ENCODE measurements at regions not wholly inside any gene's neighbourhood (a gene's known extent, or its start where the extent isn't known, plus 50 kb on each side); places are given as distances from the start of the nearest gene placed in this dataset.
"Not testable (repeated sequence)": the region's sequence is repeated elsewhere in the genome, so short reads cannot be mapped to it uniquely, and the experiment has no call there.

DNA sequence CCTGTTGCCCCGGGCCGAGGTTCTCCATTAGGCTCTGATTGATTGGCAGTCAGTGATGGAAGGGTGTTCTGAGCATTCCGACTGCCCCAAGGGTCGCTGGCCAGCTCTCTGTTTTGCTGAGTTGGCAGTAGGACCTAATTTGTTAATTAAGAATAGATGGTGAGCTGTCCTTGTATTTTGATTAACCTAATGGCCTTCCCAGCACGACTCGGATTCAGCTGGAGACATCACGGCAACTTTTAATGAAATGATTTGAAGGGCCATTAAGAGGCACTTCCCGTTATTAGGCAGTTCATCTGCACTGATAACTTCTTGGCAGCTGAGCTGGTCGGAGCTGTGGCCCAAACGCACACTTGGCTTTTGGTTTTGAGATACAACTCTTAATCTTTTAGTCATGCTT lies 74.2 kb downstream of the HAPSTR1 start:
- H3K9me3 ChIP-seq (replicated peaks; ENCODE audit: control insufficient read depth, insufficient read depth, low read length) = no peaks in the 10 kb centered on the region
- dilution Hi-C loops (cut with MboI; ENCODE audit: extremely low pct_ligation_motif_present, low sequenced_read_pairs) (no loop called here), intact Hi-C loops (cut with micrococcal nuclease) (no loop called here)
- ChIA-PET POLR2A (no interaction called here), CTCF (interaction anchor here (1.3 kb wide), 1 partner anchor 482 kb away, joined by 3 read pairs; no protein-coding TSS in a partner anchor)
- DNase-seq (ENCODE audit: low read depth, low spot score) = no peak
- no peaks in the 10 kb centered on the region for H3K36me3 ChIP-seq (ENCODE audit: control insufficient read depth in 2 of 2, extremely low read depth in 1 of 2, insufficient read depth in 2 of 2, low read length in 2 of 2)
- no peaks in the 10 kb centered on the region for H3K79me2 ChIP-seq (ENCODE audit: control insufficient read depth, insufficient read depth, low read length)
- no peak overlapping the region for H2AFZ ChIP-seq (ENCODE audit: low read depth, low read length)
- no peaks in the 10 kb centered on the region for H4K20me1 ChIP-seq (replicated peaks; ENCODE audit: control insufficient read depth, extremely low read depth, insufficient read depth, low read length)
- no peaks in the 10 kb centered on the region for H3K4me1 ChIP-seq (ENCODE audit: control insufficient read depth, extremely low read depth, insufficient read depth, low read length)
- no peaks in the 10 kb centered on the region for H3K27me3 ChIP-seq (ENCODE audit: control insufficient read depth in 2 of 2, insufficient read depth in 2 of 2, low read length in 2 of 2)
- no peak overlapping the region for H3K4me2 ChIP-seq (ENCODE audit: insufficient read depth, low read length)
- no peak overlapping the region for H3K27ac ChIP-seq (ENCODE audit: insufficient read depth, low read depth, low read length)
- no peaks in the 10 kb centered on the region for H3K9me1 ChIP-seq (replicated peaks; ENCODE audit: control insufficient read depth, extremely low read depth, insufficient read depth, low read length)
- BruUV-seq (replicated peaks) = no TSS peak
- no peak overlapping the region for H3K9ac ChIP-seq (replicated peaks; ENCODE audit: extremely low read depth, insufficient read depth, low read length)
- no peak overlapping the region for H3K4me3 ChIP-seq (replicated peaks in 1 of 3; ENCODE audit: insufficient read depth in 1 of 3, low read depth in 1 of 3, low read length in 3 of 3)
- no peak for FAIRE-seq
- TF ChIP-seq, protein P1, sequence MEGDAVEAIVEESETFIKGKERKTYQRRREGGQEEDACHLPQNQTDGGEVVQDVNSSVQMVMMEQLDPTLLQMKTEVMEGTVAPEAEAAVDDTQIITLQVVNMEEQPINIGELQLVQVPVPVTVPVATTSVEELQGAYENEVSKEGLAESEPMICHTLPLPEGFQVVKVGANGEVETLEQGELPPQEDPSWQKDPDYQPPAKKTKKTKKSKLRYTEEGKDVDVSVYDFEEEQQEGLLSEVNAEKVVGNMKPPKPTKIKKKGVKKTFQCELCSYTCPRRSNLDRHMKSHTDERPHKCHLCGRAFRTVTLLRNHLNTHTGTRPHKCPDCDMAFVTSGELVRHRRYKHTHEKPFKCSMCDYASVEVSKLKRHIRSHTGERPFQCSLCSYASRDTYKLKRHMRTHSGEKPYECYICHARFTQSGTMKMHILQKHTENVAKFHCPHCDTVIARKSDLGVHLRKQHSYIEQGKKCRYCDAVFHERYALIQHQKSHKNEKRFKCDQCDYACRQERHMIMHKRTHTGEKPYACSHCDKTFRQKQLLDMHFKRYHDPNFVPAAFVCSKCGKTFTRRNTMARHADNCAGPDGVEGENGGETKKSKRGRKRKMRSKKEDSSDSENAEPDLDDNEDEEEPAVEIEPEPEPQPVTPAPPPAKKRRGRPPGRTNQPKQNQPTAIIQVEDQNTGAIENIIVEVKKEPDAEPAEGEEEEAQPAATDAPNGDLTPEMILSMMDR (IDR thresholded peaks at IDR 0.05; ENCODE audit: extremely low read depth in 1 of 2, insufficient read depth in 1 of 2, low read depth in 1 of 2, low read length in 2 of 2) = no peak
- TF ChIP-seq, protein P2, sequence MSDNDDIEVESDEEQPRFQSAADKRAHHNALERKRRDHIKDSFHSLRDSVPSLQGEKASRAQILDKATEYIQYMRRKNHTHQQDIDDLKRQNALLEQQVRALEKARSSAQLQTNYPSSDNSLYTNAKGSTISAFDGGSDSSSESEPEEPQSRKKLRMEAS (IDR thresholded peaks at IDR 0.05; ENCODE audit: insufficient read depth, insufficient read length) = no peak
- TF ChIP-seq MYC (IDR thresholded peaks at IDR 0.05; ENCODE audit: low read depth, low read length) (no peak), GATA2 (IDR thresholded peaks at IDR 0.05; ENCODE audit: insufficient read depth, insufficient read length, low read depth, low read length) (no peak), POLR2AphosphoS5 (IDR thresholded peaks at IDR 0.05; ENCODE audit: insufficient read depth, low read depth, low read length) (no peak)

DNA sequence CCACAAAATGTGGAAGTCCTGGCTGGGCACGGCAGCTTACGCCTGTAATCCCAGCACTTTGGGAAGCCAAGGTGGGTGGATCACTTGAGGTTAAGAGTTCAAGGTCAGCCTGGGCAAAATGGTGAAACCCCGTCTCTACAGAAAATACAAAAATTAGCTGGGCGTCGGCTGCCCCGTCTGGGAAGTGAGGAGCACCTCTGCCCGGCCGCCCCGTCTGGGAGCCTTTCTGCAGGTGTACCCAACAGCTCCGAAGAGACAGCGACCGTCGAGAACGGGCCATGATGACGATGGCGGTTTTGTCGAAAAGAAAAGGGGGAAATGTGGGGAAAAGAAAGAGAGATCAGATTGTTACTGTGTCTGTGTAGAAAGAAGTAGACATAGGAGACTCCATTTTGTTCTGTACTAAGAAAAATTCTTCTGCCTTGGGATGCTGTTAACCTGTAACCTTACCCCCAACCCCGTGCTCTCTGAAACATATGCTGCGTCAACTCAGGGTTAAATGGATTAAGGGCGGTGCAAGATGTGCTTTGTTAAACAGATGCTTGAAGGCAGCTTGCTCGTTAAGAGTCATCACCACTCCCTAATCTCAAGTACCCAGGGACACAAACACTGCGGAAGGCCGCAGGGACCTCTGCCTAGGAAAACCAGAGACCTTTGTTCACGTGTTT lies 75.0 kb downstream of the HAPSTR1 start:
- H3K36me3 ChIP-seq (ENCODE audit: control insufficient read depth in 2 of 2, extremely low read depth in 1 of 2, insufficient read depth in 2 of 2, low read length in 2 of 2); H4K20me1 ChIP-seq (replicated peaks; ENCODE audit: control insufficient read depth, extremely low read depth, insufficient read depth, low read length); H2AFZ ChIP-seq (ENCODE audit: low read depth, low read length); intact Hi-C loops (cut with micrococcal nuclease); H3K79me2 ChIP-seq (ENCODE audit: control insufficient read depth, insufficient read depth, low read length); POLR2A ChIA-PET; BruUV-seq (replicated peaks); DNase-seq (ENCODE audit: low read depth, low spot score); FAIRE-seq; H3K27me3 ChIP-seq (ENCODE audit: control insufficient read depth in 2 of 2, insufficient read depth in 2 of 2, low read length in 2 of 2); H3K9ac ChIP-seq (replicated peaks; ENCODE audit: extremely low read depth, insufficient read depth, low read length); H3K4me1 ChIP-seq (ENCODE audit: control insufficient read depth, extremely low read depth, insufficient read depth, low read length); H3K9me1 ChIP-seq (replicated peaks; ENCODE audit: control insufficient read depth, extremely low read depth, insufficient read depth, low read length); dilution Hi-C loops (cut with MboI; ENCODE audit: extremely low pct_ligation_motif_present, low sequenced_read_pairs); H3K4me3 ChIP-seq (replicated peaks in 1 of 3; ENCODE audit: insufficient read depth in 1 of 3, low read depth in 1 of 3, low read length in 3 of 3); CTCF ChIA-PET; H3K27ac ChIP-seq (ENCODE audit: insufficient read depth, low read depth, low read length); H3K4me2 ChIP-seq (ENCODE audit: insufficient read depth, low read length); H3K9me3 ChIP-seq (replicated peaks; ENCODE audit: control insufficient read depth, insufficient read depth, low read length): not testable (repeated sequence)
